Smooth muscle cell (in vitro differentiated cells): ENCODE measurements at regions not wholly inside any gene's neighbourhood (a gene's known extent, or its start where the extent isn't known, plus 50 kb on each side); places are given as distances from the start of the nearest gene placed in this dataset.

Source experiments
- DNase-seq: peaks from one replicate; lab custom pipeline; 2025; ENCODE audit not compliant: unreplicated experiment; lab: John Stamatoyannopoulos, UW
- H2AFZ ChIP-seq: fragments of 200-600 bp; sonication (generic); 2 replicates; pipeline ENCODE4 v1.6.0; 2016; ENCODE audit warnings: antibody characterized with exemption, low read depth, mild to moderate bottlenecking
- H3F3A ChIP-seq: fragments of 200-600 bp; sonication (generic); 2 replicates; pipeline ENCODE4 v1.6.0; 2017; ENCODE audit warnings: antibody characterized with exemption, low read depth
- H3K27ac ChIP-seq: fragments of 200-600 bp; sonication (generic); 2 replicates; pipeline ENCODE4 v1.5.1; 2016; ENCODE audit warnings: low read depth, mild to moderate bottlenecking
- H3K27me3 ChIP-seq: fragments of 200-600 bp; sonication (generic); 2 replicates; pipeline ENCODE4 v1.6.1; 2016; ENCODE audit warnings: low read depth, mild to moderate bottlenecking
- H3K36me3 ChIP-seq: fragments of 200-600 bp; sonication (generic); 2 replicates; pipeline ENCODE4 v1.5.1; 2016; ENCODE audit warnings: low read depth
- H3K4me1 ChIP-seq: fragments of 200-600 bp; sonication (generic); 2 replicates; pipeline ENCODE4 v1.5.1; 2016; ENCODE audit warnings: low read depth
- H3K4me2 ChIP-seq: fragments of 200-600 bp; sonication (generic); 2 replicates; pipeline ENCODE4 v1.6.0; 2016; ENCODE audit warnings: mild to moderate bottlenecking
- H3K4me3 ChIP-seq: fragments of 200-600 bp; sonication (generic); 2 replicates; pipeline ENCODE4 v1.5.1; 2016; ENCODE audit warnings: mild to moderate bottlenecking
- H3K79me2 ChIP-seq: fragments of 200-600 bp; sonication (generic); 2 replicates; pipeline ENCODE4 v1.6.0; 2016; ENCODE audit warnings: low read depth, mild to moderate bottlenecking
- H3K9ac ChIP-seq: fragments of 200-600 bp; sonication (generic); 2 replicates; pipeline ENCODE4 v1.6.0; 2016; ENCODE audit warnings: low read depth
- H3K9me3 ChIP-seq: fragments of 200-600 bp; sonication (generic); replicated peaks from 2 replicates; pipeline ENCODE4 v1.5.1; 2016; ENCODE audit warnings: low read depth
- H4K20me1 ChIP-seq: fragments of 200-600 bp; sonication (generic); 2 replicates; pipeline ENCODE4 v1.6.0; 2016; ENCODE audit warnings: low read depth
- CTCF ChIP-seq: fragments of 200-600 bp; sonication (generic); IDR thresholded peaks from 2 replicates; pipeline ENCODE4 v1.5.1; 2017; ENCODE audit warnings: borderline replicate concordance, mild to moderate bottlenecking, antibody characterized with exemption; ENCODE audit not compliant: insufficient read depth, poor library complexity, severe bottlenecking
- WGBS: methylation state at CpG from one replicate; pipeline ENCODE4 v1.1.7; 2016; ENCODE audit warnings: low lambda C conversion rate; 5-methylcytosine and 5-hydroxymethylcytosine counted together

- Histone ChIP-seq H3F3A (no peaks in the 10 kb centered on the region), H3K9ac (no peak overlapping the region), H3K36me3 (no peaks in the 10 kb centered on the region), H3K27me3 (no peaks in the 10 kb centered on the region), H3K4me3 (no peak overlapping the region), H2AFZ (no peak overlapping the region), H3K27ac (no peak overlapping the region), H3K9me3 (no peaks in the 10 kb centered on the region), H4K20me1 (no peaks in the 10 kb centered on the region), H3K4me2 (no peak overlapping the region), H3K4me1 (no peaks in the 10 kb centered on the region), H3K79me2 (no peaks in the 10 kb centered on the region)
- no peak for TF ChIP-seq CTCF
- no peak for DNase-seq
- WGBS, result 30% methylated on average over 3 of the region's 3 CpGs
Measured at GRCh38 chr3:94887065-94887464, 824.2 kb downstream of the NSUN3 start.

- Histone ChIP-seq H3K27me3 (no peaks in the 10 kb centered on the region), H3K4me2 (no peak overlapping the region), H3K9me3 (no peaks in the 10 kb centered on the region), H3K27ac (no peak overlapping the region), H3K4me1 (no peaks in the 10 kb centered on the region), H4K20me1 (no peaks in the 10 kb centered on the region), H3F3A (no peaks in the 10 kb centered on the region), H2AFZ (no peak overlapping the region), H3K9ac (no peak overlapping the region), H3K79me2 (no peaks in the 10 kb centered on the region), H3K36me3 (no peaks in the 10 kb centered on the region), H3K4me3 (no peak overlapping the region)
- no peak for DNase-seq
- no peak for TF ChIP-seq CTCF
Measured at GRCh38 chr3:94896994-94897393, 834.1 kb downstream of the NSUN3 start.

- no peaks in the 10 kb centered on the region for H3K36me3 ChIP-seq
- no peak overlapping the region for H3K4me3 ChIP-seq
- no peak overlapping the region for H3K9ac ChIP-seq
- H2AFZ ChIP-seq, result peak overlapping the region; percentile 53
- H3K27ac ChIP-seq, result no peak overlapping the region
- no peak for TF ChIP-seq CTCF
- no peaks in the 10 kb centered on the region for H3K27me3 ChIP-seq
- H4K20me1 ChIP-seq, result no peaks in the 10 kb centered on the region
- H3K9me3 ChIP-seq, result no peaks in the 10 kb centered on the region
- no peaks in the 10 kb centered on the region for H3F3A ChIP-seq
- no peaks in the 10 kb centered on the region for H3K4me1 ChIP-seq
- DNase-seq, result no peak
- WGBS, result 91% methylated on average over 2 of the region's 2 CpGs
- H3K4me2 ChIP-seq, result no peak overlapping the region
- no peaks in the 10 kb centered on the region for H3K79me2 ChIP-seq
Measured at GRCh38 chr3:94904156-94904674, 841.4 kb downstream of the NSUN3 start.

GRCh38 chr3:94909726-94910125 is 846.9 kb downstream of the NSUN3 start:
- Histone ChIP-seq H3K4me1 (no peaks in the 10 kb centered on the region), H3F3A (no peaks in the 10 kb centered on the region), H3K27me3 (no peaks in the 10 kb centered on the region), H3K36me3 (no peaks in the 10 kb centered on the region), H3K27ac (no peak overlapping the region), H4K20me1 (no peaks in the 10 kb centered on the region), H3K9ac (no peak overlapping the region), H2AFZ (peak overlapping the region; percentile 68), H3K9me3 (no peaks in the 10 kb centered on the region), H3K4me2 (no peak overlapping the region), H3K79me2 (no peaks in the 10 kb centered on the region), H3K4me3 (no peak overlapping the region)
- WGBS, result 68% methylated on average over 2 of the region's 2 CpGs
- no peak for DNase-seq
- TF ChIP-seq CTCF, result no peak
